ENCODE measurements at regions not wholly inside any gene's neighbourhood (a gene's known extent, or its start where the extent isn't known, plus 50 kb on each side); places are given as distances from the start of the nearest gene placed in this dataset.
"Not testable (repeated sequence)": the region's sequence is repeated elsewhere in the genome, so short reads cannot be mapped to it uniquely, and the experiment has no call there.

DNA sequence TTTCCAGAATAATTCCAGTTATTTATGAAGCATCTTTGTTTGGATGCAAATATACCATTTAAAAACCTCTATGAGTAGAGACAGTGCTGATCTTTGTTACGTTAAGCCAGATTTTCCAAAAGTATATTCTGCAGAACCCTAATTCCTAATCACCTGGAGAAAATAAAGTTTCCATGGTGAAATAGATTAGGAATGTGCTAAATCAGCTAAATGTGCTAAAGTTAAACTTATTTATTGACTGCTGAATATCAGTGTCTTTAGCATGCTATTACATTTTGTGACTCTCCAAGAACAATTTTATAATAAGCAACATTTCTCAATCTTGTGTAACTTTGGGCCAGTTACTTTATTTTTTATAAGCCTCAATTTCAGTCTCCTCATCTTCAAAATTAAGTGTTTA, 196.3 kb upstream of the NFIA start:
- no peak for DNase-seq

DNA sequence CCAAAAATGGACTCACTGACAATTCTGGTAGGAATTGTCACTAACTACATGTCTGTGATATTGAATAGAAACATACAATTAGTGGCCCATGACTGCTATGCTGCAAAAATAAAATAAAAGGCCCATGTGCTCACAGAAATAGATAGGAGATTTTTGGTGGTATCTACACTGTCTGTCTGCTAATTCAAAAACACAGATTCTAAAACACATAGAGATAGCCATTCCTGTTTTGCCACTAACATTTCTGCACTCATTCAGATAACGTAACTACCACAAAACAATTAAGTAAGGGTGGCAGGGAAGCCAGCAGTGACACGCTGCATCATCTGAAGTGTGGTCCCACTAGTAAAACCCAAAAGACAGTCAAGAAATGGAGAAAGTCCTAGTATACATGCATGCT, 202.2 kb upstream of the NFIA start:
- no peak for DNase-seq

DNA sequence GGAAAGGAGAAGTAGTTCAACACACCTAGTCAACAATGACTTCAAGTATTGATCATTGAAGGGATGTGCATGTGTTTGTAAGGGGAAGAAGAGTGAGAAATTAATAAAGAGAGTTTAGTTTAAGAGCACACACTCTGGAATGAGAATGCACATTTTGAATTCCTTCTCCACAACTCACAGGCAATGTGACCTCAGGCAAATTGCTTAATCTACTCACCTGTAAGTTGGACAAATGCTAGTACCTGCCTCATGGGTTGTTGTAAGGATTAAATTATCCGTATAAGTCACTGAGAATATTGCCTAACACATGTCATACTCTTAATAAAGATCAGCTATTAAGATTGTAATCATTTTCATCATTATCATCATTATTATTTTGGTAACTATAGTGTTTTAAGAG, 204.0 kb upstream of the NFIA start:
- DNase-seq: no peak

DNA sequence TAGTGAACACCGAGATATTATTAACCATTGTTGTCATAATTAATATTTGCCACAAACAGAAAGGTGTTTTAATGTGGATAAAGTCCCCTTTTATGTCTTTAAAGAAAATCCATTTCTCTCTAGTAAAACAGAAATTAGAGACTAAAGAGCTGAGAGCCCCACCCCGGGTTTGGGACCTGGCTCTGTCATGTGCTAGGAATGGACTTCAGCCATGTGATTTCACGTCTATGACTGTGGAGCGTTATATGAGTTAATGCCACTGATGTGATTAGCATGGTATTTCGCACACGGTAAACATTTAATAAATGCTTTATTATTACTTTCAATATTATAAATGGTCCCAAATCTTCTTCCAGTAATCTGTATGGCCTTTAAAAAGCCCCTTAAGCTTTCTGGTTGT, 205.0 kb upstream of the NFIA start:
- no peak for DNase-seq

DNA sequence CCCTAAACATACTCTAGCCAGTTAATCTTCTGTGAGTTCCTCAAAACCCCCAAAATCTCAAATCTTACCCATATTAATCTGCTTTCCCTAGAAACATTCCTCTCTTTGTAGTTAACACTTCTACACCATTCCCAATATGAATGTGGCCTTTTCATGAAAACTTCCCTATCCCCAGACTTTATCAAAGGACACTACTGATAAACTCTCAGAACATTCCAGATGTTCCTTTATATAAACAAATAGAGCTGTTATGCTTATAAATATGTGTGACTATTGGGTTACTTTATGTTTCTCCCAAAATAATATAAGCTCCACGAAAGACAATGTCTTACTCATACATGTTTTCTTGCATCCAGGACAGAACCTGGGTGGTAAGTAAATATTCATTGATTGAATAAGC, 205.4 kb upstream of the NFIA start:
- DNase-seq: no peak

DNA sequence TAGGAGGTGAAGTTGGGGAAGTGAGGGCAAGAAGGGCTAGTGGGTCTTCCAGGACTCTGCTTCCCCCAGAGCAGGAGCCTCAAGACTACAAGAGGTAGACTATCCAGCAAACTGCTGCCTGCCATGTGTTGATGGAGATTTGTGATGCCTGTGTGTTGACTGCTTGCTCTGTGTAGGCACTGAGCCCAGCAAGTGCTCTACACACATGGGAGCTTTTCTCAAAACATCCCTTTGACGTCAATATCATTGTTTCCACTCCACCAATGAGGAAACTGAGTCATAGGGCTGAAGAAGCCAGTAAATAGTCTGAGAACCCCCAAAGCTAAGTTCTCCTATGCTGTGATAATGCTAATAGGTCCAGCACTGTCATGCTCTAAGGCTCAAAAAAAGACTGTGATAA, 207.2 kb upstream of the NFIA start:
- no peak for DNase-seq

DNA sequence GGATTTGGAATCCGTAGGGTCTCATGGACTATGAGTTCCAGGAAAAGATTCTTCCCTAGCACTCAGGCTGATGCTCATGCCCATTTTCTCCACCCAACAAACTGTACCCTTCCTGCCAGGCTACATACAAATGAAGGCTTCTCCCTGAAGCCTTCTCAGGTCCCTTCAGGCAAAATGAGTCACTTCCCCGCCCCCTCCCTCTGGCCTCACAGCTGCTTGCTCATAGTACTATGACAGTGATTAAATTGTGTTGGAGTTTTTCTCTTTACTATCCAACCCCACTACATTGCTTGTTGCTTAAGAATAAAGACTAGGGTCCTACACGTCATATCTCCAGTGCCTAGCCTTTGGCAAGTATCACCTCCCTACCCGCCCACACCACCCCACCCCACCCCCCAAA, 207.6 kb upstream of the NFIA start:
- DNase-seq: no peak

DNA sequence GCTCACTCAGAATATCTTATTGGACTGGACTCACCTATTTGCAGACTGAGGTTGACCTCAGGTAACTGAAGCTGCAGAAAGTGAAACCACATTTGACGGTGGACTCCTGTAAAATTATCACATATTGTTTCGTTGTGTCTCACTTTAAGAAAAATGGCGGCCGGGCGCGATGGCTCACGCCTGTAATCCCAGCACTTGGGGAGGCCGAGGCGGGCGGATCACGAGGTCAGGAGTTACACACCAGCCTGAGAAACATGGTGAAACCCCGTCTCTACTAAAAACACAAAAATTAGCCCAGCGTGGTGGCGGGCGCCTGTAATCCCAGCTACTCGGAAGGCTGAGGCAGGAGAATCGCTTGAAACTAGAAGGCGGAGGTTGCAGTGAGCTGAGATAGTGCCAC, 209.0 kb upstream of the NFIA start:
- DNase-seq: not testable (repeated sequence)

DNA sequence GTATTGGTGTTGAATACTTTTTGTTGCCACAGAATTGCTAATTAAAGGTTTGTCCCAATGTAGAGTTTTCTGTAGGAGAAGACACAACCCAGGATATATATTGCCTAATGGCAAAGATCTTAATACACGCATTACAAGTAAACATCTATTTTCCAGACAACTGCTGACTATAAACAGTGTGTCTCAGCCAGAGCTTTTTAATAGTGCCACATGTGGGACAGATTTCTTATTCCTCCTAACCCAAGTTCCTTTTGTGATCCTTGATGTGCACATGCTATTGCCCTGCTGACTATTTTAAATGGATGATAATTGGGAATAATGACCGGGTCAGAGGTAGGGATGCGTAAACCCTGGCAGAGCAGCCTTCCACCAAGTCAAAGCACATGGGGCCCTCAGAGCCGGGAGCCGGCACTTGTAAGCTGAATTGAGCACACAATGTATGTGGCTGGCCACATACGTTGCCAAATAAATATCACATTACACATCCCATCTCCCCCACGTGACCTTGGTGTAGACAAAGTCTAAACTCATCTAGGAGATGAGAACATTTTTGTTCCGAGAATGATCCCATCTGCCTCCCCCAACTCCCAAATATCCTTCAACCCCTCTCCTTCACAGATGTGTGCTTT, 209.8 kb upstream of the NFIA start:
- DNase-seq: no peak

DNA sequence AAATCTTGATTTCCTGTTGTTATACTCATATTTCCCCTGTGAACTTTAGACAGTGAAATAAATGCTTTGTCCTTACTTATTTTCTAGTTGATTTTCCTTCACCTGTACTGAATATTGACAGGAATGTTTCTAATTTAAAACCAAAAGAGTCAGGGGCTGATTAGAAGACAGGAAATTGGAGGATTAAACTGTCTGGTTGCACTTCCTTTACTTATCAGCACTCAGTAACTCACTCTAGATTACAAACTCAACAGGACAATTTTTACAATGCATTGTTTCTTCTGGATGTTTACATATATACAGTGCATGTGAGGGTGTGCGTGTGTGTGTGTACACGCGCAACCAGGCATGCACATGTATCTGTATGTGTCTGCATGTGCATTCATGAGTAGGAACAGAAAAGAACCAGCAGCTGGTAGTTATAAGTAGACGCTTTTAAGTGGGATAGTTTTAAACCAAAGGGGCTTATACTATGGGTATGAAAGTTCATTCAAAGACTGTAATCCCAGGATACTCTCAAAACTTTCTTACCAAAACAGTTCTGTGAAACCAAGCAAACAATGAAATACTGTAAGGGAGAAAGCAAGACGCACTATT, 212.0 kb upstream of the NFIA start:
- no peak for DNase-seq

DNA sequence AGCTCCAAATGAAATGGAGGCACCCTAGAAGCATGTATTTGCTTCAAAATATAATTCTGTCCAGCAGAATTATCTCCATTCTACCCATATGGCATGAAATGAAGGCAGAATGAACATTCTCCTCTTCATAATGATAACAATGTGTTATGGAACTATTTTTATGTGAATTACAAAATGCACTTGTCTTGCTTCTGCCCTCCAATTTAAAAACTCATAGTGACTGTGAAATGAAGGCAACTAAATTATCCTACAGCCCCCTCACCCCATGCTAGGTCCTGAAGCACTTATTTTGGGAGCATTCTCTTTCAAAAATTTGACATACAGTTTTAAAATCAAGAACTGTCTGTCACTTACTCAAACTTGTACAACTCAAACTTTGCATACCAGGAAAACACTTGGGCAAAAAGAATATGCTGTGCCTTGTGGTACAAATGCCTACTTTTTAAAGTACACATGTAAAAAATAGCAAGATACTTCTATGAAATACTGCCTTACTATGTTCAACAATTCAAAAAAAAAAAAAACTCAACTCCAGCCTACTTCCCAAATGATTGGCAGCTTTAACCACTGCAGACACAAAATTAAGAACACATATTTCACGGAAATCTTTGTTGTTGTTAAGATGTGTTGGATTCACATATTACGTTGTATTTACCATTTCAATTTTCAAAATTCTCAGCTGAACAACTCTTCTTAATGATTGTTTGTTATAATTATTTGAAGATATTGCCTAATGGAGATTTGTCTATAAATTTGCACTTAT, 213.3 kb upstream of the NFIA start:
- no peak for DNase-seq

DNA sequence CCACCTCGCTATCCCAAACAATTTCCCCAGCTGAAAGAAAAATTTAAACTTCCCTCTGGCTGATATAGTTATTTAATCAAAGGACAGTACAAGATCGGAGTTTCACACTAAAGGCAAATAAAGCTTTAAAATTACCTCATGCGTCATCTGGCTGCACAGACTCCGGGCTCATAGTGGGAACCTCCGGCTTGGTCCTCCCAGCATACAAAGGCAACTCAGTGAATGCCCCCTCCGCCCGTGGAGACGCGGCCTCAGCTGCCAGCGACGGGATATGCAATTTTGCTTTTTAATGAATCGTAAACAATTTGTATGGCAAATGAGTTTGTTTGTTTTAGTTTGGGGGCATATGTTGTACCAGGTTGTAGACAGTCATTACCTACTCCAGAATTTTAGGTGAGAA, 214.6 kb upstream of the NFIA start:
- DNase-seq: peak; percentile 84

DNA sequence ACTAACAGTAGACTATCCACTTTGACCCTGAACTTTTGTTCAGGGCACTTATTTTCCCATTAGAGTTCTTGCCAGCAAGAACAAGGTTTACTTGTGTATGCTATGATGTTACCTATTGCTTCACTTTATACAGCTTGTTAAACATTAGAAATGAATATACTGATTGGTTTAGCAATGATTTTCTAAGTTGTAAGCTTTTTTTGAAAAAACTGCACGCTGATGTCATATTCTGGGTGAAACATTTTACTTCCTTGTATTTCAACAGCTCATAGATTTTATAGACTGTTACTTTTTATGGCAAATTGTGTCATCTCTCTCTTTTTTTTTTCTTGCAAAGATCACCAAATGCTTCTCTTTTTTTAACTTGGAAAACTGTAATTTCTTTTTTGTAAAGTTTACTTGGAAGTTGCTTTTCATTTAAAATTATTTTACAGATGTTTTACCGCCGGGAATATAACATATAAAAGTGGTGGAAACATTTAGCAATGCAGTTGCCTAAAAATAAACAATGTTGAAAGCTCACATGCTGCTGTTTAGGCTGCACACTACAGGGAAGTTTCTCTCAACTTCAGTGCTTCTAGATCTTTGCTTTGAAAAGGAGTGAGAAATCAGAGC, 215.3 kb upstream of the NFIA start:
- DNase-seq: peak; percentile 73

DNA sequence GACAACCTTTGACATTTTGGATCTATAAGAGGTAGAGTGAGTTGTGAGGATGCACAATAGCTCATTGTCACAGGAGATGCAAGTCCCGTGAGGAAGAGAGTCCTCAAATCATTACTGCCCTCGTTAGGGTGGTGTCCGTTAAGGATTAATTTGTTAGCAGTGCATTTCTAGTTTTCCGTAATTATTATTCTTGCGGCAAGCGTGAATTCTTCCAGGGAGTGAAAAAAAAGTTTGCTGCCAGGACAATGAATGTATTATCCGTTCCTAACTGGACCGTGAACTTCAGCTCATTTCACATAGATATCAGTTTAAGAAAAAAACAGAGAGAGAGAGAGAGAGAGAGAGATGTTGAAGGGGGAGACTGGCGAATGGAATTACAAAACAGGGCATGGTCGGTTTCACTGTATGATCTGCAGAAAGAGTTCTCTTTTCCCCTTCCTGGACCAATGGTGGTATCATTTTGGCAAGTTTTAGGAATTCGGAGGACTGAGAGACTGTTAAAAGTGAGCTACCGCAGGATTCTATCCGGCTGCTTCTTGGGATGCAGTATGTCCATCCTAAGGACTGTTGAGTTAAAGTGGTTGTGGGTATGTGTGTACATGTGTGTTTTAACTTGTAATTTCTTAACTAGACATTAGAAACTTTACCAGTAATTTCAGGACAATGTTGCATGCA, 216.0 kb upstream of the NFIA start:
- peak; percentile 73 for DNase-seq

DNA sequence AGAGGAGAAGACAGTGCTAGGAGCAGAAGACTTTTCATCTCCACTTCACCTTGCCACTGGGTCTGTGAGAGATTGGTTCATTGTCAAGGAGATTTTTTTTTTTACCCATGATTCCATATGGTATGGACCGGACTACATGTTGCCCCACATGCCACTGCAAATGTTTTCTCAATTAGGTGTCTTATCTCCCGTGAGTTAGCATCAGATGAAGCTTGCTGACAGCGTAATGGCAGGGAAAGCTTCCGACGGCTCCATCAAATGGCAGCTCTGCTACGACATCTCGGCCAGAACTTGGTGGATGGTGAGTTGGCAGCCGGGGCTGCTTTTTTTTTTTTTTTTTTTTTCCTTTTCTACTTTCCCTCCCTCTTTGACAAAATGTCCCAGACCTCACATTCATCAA, 217.2 kb upstream of the NFIA start:
- peak; percentile 86 for DNase-seq

DNA sequence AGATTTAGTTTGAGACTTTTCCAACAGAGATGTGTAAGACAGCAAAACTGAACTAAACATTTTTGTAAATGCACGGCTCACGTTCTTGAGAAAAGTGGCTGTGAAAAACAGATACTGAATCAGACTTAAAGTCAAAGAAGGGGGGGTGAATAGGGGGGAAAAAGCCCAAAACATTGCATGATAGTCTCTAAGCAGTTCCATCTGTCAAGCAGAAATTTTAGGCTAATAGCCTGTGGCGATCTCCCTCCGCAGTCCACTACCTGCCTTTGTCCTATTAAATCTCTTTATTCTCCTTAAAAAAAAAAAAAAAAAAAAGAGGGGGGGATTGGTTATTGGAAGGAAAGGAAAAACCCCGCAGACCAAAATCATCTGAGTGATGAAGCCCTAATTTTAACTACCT, 217.6 kb upstream of the NFIA start:
- peak; percentile 85 for DNase-seq

DNA sequence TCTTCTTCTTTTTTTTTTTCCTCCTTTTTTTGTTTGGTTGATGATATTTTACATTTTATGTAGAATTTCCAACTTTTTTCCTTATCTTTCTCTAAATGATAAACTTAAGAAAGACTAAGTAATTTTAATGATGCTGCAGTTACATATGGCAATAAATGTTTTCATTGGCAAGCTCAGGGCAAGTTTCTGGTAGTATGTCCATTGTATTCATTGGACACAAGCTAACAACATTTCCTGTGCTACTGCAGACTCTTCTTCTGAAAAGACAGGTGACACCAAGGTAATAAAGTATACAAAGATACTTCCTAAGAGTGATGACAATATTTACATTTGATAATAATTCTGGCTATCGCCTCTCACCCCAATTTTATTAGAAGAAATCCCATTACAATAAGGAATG, 219.2 kb upstream of the NFIA start:
- DNase-seq: peak; percentile 58

DNA sequence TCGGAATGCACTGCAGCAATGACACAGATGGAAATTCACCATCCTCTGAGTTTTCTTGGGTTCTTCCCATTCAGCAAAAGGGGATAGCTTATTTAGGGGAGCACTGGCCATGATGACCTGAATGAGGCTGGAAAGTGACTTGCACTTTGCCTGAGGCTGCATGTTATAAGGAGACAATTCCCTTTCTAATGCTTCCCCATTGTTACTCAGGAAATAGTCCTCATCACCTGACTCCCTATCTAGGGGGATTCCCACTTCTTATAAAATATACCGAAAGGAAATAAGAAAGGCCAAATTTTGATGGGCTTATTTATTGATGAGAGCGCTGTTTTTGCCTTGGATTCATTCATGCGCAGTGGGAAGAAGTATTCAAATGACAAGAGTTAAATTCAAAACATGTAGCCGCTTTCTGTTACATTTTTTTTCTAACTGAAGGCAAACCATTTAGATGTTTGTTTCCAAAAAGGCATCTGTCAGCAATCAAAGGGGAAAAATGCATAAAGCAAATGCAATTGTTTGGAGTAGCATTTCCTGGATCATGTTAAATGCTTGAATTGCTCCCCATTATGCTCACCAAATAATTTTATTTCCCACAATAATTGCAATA, 220.3 kb upstream of the NFIA start:
- peak; percentile 65 for DNase-seq

DNA sequence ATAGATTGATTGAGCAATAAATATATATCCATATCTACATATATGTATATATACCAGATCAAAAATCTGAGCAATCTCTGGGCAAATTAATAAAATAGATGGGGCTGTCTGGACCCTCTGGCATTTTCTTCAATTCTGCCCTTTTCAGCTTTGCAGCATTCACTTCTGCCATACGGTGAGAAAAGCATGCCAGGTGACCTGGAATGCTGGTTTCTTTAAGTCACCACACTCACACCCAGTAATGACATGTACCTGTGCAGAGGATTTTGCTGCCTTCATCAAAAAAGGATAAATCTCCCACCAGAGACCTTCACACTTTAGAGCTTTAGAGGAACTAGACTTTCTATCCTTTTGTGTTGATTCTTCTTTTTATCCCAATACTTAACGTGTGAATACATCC, 223.2 kb upstream of the NFIA start:
- no peak for DNase-seq

DNA sequence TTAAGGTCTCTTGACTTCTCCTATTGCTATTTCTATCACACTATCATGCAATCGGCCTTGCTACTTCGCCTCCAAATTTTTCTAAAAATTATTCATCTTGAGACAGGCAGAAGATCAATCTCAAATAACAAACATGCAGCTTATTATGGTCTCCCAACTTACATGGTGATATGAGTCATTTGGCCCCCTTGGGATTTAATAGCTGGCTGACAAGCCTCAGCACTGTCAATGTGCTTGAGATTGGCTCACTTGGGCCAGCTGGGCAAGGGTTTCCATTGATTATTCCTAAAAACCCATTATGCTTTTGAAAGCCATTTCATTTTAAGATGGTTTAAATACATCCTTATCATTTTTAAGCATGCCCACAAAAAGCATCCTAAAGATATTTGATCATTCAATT, 224.5 kb upstream of the NFIA start:
- DNase-seq: peak; percentile 88

DNA sequence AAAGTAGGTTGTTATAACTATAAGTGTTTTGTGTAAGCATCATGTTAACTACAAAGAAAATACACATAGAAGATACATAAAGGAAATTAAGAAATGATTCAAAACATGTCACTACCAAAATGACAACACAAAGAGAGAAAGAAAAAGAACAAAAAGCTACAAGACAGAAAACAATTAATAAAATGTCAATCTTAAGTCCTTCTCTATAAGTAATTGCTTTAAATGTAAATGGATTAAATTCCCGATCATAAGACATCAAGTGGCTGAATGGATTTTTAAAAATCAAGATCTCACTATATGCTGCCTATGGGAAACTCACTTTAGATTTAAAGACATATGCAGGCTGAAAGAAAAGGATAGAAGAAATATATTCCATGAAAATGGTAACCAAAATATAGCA, 232.3 kb upstream of the NFIA start:
- no peak for DNase-seq

DNA sequence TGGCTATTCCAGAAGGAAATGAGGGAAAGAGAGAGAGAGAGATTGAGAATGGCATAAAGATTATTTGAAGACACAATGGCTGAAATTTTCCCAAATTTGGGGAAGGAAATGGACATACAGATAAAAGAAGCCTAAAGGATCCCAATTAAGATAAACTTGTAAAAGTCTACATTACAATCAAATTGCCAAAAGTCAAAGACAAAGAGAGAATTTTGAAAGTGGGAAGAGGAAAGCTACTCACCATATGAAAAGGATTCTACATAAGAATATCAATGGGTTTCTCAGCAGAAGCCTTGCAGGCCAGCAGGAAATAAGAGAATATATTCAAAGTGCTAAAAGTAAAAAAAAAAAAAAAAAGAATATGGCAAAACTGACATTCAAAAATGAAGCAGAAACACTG, 233.0 kb upstream of the NFIA start:
- DNase-seq: no peak

DNA sequence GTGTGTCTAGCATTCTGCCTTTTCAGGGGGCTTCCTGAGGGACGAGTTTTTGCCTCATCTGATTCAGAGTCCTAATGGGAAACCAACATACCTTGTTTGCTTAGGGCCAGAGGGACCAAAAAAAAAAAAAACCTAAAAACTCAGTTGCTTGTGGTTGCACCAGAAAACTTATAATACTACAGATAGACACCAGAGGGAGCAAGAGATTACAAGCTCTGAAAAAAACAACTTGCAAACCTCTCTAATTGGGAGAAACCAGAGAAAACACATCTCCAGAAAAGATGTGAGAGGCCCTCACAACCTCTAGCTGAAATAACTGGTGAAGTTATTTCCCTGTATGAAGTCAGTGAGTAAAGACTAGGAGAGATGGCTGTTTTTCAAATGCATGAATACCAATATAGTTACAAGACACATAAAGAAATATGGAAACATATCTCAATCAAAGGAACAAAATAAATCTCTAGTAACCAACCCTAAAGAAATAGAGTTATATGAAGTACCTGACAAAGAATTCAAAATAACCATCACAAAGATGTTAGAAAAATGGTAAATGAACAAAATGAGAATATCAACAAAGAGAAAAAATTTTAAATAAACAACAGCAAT, 233.7 kb upstream of the NFIA start:
- peak; percentile 73 for DNase-seq

All from NCI-H1105 treated with DMSO at 0.1 percent for 48 hours (cell line).